IPS-NIHi7 (cell line): ENCODE measurements at regions not wholly inside any gene's neighbourhood (a gene's known extent, or its start where the extent isn't known, plus 50 kb on each side); places are given as distances from the start of the nearest gene placed in this dataset.
"Not testable (repeated sequence)": the region's sequence is repeated elsewhere in the genome, so short reads cannot be mapped to it uniquely, and the experiment has no call there.

Source experiments
- DNase-seq: peaks from one replicate; pipeline ENCODE4 v3.0.0; 2012; ENCODE audit warnings: mixed read lengths; ENCODE audit errors: extremely low spot score

DNA sequence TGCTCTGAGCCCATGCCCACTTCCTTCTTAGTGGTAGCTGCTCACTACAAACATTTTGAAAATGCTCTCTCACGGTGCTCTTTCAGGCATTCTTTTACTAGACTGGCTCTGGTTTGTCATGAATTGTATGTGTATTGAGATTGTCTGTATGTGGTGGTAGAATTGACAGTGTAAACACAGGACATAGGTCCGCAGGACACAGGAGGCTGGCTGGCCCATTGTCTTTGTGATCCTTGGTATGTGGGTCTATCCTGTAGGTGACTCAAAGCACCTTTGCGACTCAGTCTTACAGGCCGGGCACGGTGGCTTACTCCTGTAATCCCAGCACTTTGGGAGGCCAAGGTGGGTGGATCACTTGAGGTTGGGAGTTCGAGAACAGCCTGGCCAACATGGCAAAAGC is 250.9 kb downstream of the C12orf75 start:
- peak; percentile 32 for DNase-seq

DNA sequence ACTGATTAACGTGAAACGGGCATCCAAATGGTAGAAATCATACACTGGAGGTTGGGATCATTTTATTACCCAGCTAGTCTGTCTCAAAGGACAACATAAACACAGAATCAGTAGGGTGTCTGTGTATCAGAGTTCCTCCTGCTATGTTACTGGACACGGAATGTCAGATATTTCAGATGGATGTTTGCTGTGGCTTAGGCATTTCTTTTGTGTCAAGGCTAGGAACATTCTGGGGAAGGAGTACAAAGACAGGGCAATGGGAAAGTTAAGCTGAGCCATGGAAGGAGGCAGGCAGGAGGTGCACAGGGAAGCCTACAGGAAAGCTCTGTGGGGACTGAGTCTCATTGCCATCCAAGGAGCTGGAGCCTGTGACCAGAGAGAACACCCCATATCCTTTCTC is 254.6 kb downstream of the C12orf75 start:
- no peak for DNase-seq

- no peak for DNase-seq
Measured at GRCh38 chr12:105587237-105587636, 256.7 kb downstream of the C12orf75 start.

DNA sequence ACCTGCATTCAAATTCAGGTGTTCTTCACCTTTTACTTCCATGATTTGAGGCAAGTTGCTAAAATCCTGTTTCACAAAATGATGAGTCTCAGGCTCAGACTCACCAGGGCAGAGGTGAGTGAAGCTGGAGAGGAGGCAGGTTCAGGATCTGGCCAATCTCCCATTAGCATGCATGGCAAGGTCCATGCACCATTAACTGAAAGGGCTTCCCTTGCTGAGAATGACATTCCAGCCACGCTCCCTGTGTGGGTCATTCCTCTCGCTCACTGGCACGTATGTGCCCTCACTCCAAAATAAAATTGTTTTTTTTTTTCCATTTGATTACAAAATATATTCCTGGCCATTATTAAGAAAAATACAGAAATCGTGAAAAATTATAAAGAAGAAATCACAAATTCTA is 257.6 kb downstream of the C12orf75 start:
- DNase-seq, result no peak

DNA sequence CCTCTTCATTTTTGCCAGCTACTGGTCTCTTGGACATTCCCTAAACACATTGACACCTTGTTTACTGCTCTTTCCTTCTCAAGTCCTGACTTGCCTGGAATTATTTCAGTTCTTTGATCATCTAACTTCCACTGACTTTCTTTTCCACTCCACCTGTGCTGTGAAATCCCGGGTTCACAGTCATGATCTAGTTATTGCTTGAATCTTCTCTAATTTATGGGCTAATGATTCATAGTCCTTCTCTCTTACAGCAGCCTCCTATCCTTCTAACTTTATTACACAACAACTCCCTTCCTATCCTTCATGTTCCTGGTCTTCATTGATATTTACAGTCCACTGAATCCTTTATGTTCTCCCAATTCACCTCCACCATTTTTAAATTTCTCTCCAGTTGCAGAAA is 260.1 kb downstream of the C12orf75 start:
- DNase-seq, result no peak

GRCh38 chr12:105595440-105595839 is 264.9 kb downstream of the C12orf75 start:
- DNase-seq, result no peak

GRCh38 chr12:105596731-105597130 is 266.2 kb downstream of the C12orf75 start:
- DNase-seq, result no peak

- no peak for DNase-seq
Measured at GRCh38 chr12:105598031-105598430, 267.5 kb downstream of the C12orf75 start.

- DNase-seq, result no peak
Measured at GRCh38 chr12:105600911-105601545, 270.5 kb downstream of the C12orf75 start.

GRCh38 chr12:105602312-105602711 is 271.8 kb downstream of the C12orf75 start:
- not testable (repeated sequence) for DNase-seq

GRCh38 chr12:105604281-105604680 is 273.8 kb downstream of the C12orf75 start:
- not testable (repeated sequence) for DNase-seq

DNA sequence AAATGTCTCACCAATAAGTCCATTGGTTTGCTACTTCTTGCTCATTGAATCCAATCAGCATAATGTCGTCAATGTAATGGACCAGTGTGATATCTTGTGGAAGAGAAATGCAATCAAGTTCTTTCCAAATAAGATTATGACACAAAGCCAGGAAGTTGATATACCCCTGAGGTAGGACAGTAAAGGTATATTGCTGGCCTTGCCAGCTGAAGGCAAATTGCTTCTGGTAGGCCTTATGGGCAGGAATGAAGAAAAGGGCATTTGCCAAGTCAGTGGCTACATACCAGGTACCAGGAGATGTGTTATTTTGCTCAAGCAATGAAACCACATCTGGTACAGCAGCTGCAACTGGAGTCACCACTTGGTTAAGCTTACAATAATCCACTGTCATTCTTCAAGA is 276.1 kb downstream of the C12orf75 start:
- DNase-seq, result not testable (repeated sequence)

DNA sequence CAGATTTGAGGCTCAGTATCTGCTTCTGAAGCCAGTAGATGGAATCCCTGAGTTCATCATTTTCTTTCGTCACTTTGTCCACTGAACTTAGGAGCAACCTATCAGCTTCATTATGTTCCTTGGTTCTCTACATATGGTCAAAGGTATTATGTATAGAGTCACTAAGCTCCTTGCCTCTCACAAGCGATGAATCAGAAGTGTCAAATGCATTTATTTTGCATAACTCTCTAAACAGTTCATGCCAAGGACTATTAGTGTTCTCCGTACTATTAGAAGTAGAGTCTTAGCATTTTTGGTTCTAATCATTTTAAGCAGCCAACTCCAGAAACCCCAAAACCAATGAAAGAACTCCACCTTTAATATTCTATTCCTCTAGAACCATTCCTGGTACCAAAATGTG is 278.5 kb downstream of the C12orf75 start:
- DNase-seq, result not testable (repeated sequence)

DNA sequence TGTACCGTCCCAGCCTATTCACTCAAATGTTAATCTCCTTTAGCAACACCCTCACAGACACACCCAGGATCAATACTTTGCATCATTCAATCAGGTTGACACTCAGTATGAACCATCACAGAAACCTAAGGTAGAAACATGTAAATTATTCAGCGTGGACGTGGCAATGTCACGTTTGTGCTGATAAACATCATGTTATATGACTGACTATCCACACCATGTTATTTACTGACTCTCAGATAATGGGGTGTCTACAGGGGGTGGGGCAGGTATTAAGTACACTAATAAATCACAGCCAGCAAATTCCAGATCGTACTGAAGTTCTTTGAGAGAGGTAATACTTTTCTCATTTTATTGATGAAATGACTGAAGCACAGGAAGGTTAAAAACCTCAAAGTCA is 280.0 kb downstream of the C12orf75 start:
- DNase-seq, result no peak

- no peak for DNase-seq
Measured at GRCh38 chr12:105611340-105611739, 280.8 kb downstream of the C12orf75 start.

DNA sequence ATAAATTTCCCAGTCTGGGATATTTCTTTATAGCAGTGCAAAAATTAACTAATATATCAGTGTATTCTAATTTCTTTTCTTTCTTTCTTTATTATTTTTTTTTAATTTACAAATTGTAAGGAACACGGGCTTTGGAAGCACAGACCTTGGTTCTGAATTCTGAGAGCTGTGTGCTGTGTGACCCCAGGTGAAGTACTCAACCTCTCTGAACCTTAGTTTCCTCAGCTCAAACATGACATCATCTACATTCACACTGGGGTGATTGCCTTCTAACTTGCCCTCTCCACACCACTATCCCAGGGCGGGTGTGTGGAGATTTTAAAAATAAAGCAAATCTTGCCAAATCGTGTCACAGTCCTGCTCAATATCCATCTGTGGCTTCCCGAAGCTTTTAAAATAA is 282.8 kb downstream of the C12orf75 start:
- DNase-seq, result no peak

DNA sequence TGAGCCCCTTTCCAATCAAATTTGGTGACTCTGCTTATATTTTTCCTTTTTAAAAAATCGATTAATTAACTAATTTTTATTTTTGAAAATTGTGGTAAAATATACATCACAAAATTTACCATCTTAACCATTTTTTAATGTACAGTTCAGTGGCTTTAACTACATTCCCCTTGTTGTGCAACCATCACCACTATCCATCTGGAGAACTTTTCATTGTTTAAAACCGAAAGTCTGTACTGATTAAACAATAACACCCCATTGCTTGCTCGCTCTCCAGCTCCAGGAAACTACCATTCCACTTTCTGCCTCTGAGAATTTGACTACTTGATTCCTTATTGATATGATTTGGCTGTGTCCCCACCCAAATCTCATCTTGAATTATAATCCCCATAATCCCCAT is 283.4 kb downstream of the C12orf75 start:
- DNase-seq, result no peak

DNA sequence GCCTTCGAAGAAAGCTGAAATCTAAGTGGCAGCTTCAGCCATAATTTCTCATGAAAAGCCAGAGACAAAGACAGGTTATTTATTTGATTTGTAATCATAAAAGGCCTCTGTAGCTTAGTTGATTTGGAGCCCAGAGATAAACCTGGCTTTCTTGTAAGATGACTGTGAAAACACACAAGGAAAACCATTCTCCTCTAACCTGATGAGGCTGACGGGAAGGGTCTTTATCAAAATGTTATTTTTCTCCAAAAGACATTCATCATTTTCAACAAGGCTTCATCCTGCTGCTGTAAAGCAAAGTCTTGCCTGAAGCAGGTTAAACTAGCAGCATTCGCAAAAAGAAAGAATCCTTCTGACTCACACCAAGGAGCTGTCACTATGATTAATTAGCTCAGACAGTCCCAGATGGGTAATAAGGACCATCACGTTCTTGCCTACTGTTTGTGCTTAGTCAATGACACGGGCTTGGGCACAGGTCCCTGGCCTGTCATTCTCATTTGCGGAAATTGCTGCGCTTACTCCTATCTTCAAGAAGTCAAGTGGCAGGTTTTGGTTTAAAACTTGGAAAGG is 286.6 kb downstream of the C12orf75 start:
- no peak for DNase-seq

- no peak for DNase-seq
Measured at GRCh38 chr12:105622220-105622619, 291.7 kb downstream of the C12orf75 start.

GRCh38 chr12:105622846-105623736 is 292.6 kb downstream of the C12orf75 start:
- DNase-seq, result no peak

GRCh38 chr12:105626653-105627052 is 296.2 kb downstream of the C12orf75 start:
- DNase-seq, result no peak

- DNase-seq, result no peak
Measured at GRCh38 chr12:105637470-105637869, 307.0 kb downstream of the C12orf75 start.

- DNase-seq, result no peak
Measured at GRCh38 chr12:105640761-105641160, 310.3 kb downstream of the C12orf75 start.
